GM13977 (cell line): ENCODE measurements at regions not wholly inside any gene's neighbourhood (a gene's known extent, or its start where the extent isn't known, plus 50 kb on each side); places are given as distances from the start of the nearest gene placed in this dataset.

ENCODE experiments used
- DNase-seq: peaks from one replicate; pipeline ENCODE4 v3.0.0; 2012; ENCODE audit warnings: low spot score
- in situ Hi-C: fragments of 300-500 bp; cut with MboI; formaldehyde crosslinking; loops from one replicate; pipeline ENCODE4 v1.12.0; 2022; ENCODE audit warnings: low sequenced_read_pairs, low pct_unique_long_range_greater_than_20kb, mixed read lengths, inconsistent platforms; ENCODE audit not compliant: unreplicated experiment
- TF ChIP-seq, protein P1 (sequence below): IDR thresholded peaks from 2 replicates; pipeline ENCODE4 v1.5.1; 2012; ENCODE audit warnings: mild to moderate bottlenecking, control low read depth; ENCODE audit not compliant: insufficient read depth; ENCODE audit errors: extremely low read depth, missing control alignments

DNA sequence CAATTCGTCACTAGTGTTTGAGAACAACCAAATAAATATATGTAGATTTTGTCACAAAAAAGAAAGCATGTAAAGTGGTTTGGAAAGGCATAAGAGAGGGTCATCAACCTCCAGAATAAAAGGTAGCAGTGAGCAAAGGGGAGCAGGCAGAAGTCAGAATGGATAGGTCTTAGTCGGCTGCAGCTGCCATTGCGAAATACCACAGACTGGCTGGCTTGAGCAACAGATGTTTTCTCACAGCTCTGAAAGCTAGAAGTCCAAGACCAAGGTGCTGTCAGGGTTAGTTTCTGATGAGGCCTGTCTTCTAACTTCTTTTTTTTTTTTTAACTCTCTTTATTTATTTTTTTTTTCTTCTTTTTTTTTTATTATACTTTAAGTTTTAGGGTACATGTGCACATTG, 208.1 kb upstream of the PIK3R1 start:
- TF ChIP-seq, protein P1, sequence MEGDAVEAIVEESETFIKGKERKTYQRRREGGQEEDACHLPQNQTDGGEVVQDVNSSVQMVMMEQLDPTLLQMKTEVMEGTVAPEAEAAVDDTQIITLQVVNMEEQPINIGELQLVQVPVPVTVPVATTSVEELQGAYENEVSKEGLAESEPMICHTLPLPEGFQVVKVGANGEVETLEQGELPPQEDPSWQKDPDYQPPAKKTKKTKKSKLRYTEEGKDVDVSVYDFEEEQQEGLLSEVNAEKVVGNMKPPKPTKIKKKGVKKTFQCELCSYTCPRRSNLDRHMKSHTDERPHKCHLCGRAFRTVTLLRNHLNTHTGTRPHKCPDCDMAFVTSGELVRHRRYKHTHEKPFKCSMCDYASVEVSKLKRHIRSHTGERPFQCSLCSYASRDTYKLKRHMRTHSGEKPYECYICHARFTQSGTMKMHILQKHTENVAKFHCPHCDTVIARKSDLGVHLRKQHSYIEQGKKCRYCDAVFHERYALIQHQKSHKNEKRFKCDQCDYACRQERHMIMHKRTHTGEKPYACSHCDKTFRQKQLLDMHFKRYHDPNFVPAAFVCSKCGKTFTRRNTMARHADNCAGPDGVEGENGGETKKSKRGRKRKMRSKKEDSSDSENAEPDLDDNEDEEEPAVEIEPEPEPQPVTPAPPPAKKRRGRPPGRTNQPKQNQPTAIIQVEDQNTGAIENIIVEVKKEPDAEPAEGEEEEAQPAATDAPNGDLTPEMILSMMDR: no peak
- DNase-seq: no peak
- in situ Hi-C loops: no loop called here

DNA sequence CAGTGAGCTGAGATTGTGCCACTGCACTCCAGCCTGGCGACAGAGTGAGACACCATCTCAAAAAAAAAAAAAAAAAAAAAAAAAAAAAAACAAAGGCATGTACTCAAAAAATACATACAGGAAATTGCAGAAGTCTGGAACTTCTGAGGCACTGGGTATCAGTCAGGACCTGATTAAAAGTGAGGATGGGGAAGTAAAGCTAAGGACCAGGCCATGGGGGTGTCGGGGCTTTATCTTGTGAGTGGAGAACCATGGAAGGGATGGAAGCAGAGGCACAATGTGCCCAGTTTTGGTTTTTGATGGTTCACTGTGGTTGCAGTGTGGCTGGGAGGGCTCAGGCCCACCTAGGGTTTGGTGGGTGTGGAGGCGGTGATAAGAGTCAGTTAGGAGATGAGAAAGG, 212.7 kb upstream of the PIK3R1 start:
- in situ Hi-C loops: no loop called here

DNA sequence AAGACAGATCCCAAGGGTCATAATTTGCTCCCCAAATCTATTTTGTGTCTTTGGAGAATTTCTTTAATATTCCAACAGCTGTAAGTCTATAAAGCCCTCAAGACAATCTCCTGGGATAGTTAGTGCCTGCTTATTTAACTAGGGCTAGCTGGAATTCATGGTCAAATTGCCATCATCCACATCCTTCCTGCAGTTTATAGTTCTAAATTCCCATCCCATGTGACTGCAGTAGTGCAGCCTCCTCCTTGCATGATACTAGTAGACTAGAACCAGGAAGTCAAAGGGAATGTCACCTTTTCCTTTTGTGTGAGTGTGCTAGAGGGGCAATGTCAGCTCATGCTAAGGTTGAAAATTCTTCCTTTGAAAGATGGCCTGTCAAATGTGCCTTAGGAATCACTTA, 214.8 kb upstream of the PIK3R1 start:
- TF ChIP-seq, protein P1: no peak
- no peak for DNase-seq
- in situ Hi-C loops: no loop called here

More for the DNA sequence above, 212.7 kb upstream of the PIK3R1 start:
- TF ChIP-seq, protein P1: no peak
- DNase-seq: no peak

DNA sequence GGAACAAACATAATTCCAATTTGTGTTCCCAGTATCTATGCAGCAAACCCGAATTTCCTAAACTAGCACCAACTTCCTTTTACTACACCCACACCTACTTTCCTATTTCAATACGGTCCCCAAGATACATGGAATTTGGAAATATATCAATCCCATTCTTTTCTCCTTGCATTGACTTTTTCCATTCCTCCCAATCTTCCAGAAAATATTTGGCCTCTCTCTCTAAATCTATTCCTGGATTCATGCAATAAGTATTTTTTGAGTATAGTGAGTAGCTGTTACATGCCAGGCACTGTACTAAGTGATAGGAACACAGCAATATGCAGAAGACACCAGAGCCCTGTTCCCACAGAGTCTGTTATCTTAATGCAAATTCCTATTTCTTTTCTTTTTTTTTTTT, 216.2 kb upstream of the PIK3R1 start:
- no peak for DNase-seq
- in situ Hi-C loops: no loop called here
- TF ChIP-seq, protein P1: no peak

DNA sequence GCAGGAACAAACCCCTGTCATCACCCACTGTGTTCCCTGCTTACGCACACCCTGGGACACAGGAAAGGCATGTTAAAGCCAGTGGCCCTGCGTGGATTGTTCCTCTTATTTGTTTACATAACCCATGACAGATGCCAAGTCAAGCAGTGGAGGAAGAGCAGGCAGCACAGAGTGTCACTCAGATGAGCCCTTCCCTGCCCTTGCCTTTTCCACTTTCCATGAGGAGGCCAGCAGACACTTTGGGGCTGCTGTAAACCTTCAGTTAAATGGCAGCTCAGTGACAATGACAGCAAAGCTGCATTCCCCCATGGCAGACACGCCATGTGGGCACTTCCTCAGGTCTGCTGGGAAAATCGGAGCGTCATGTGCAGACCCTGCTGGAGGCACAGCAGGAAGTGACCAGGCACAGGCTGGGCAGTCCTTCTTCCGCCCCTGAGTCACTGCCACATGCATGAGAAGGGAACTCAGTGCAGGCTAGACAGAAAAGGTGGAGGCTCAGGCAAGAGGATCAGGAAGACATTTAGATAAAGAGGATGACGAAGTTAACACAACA, 216.8 kb upstream of the PIK3R1 start:
- in situ Hi-C loops: no loop called here
- TF ChIP-seq, protein P1: no peak
- DNase-seq: no peak

DNA sequence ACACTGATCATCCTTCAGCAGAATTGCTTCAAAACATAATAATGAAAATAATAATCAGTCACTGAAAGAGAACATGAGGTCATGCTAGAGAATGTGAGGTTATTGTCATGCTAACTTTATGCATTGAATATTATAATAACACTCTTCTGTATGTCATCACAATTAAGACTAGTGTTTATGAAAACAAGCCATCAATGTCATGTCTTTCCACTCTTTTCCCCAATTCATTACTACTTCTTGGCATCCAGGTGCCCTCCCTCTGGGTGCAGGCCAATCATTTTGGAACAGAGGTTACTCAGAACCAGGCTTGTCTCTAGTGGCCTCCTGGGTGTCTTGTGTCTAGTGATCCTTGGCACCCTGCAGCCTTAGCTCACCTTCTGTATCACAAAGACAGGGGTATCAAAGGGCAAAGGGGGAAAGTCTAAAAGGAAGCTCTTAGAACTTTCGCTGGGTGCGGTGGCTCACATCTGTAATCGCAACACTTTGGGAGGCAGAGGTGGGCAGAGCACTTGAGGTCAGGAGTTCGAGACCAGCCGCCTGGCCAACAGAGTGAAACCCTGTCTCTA, 217.6 kb upstream of the PIK3R1 start:
- in situ Hi-C loops: no loop called here
- no peak for DNase-seq
- TF ChIP-seq, protein P1: no peak
